ENCODE measurements at regions not wholly inside any gene's neighbourhood (a gene's known extent, or its start where the extent isn't known, plus 50 kb on each side); places are given as distances from the start of the nearest gene placed in this dataset.
"Not testable (repeated sequence)": the region's sequence is repeated elsewhere in the genome, so short reads cannot be mapped to it uniquely, and the experiment has no call there.

DNA sequence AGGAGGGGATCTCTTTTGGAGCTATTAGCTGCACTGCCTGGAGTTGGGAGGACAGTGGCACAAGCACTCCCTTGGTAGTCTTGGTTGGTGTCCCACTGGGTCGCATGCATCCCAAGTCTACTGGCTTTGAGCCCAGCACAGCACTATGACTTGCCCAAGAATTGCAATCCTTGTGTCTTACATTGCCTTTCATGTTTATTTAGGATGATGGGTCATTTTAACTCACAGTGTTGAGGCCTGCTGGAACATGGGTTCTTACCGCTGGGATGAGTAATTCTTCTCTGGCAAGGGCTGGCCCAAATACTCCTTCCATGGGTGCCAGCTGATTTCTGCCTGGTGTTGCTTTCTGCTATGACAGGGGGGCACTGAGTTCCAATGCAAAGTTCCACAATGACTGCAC is 185.5 kb downstream of the TEX13C start:
- DNase-seq (ENCODE audit: low spot score) = no peak

DNA sequence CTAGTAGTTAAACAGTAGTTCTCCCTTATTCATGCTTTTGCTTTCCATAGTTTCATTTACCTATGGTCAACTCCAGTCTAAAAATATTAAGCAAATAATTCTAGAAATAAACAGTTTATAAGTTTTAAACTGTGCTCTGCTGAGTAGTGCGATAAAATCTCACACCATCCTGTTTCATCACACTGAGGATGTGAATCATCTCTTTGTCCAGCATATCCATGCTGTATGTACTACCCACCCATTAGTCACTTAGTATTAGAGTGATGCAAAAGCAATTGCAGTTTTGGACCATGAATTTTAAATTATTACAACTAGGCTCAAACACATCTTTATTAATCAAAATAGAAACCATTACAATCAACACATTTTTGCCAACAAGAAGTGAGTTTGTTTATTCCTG is 187.4 kb downstream of the TEX13C start:
- DNase-seq (ENCODE audit: low spot score) = no peak

DNA sequence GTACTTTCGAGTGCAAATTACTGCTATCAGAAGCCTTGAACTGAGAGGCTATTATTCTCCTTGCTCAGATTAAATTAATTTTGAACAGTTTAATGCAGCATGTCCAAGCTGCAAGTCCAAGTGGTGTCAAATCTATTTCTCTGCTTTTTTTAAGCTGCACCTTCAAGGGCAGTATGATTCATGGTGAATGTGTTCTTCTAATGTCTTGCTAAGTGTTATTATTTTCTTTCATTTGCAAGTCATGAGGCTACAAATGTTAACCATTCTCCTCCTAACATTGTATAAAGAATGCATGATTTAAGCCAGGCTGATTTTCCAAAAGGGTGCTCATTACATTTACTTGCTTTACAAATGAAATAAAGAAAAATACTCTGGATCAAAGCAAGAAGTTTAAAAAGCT is 200.4 kb downstream of the TEX13C start:
- DNase-seq (ENCODE audit: low spot score) = no peak

DNA sequence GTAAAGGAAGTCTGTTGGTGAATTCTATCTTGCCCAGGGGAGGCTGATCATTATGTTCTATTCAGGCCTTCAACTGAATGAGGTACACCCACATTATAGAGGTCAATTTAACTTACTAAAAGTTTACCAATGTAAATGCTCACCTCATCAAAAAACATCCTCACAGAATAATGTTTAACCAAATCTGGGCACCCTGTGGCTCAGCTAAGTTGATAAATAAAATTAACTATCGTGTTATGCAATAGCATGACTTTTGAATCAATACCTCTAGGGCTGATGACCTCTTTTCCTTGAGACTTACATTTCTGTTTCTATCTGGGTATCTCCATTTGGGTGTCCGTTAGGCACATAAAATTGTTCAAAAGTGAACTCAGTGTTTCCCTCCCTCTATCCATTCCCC is 203.1 kb downstream of the TEX13C start:
- DNase-seq (ENCODE audit: low spot score) = no peak

DNA sequence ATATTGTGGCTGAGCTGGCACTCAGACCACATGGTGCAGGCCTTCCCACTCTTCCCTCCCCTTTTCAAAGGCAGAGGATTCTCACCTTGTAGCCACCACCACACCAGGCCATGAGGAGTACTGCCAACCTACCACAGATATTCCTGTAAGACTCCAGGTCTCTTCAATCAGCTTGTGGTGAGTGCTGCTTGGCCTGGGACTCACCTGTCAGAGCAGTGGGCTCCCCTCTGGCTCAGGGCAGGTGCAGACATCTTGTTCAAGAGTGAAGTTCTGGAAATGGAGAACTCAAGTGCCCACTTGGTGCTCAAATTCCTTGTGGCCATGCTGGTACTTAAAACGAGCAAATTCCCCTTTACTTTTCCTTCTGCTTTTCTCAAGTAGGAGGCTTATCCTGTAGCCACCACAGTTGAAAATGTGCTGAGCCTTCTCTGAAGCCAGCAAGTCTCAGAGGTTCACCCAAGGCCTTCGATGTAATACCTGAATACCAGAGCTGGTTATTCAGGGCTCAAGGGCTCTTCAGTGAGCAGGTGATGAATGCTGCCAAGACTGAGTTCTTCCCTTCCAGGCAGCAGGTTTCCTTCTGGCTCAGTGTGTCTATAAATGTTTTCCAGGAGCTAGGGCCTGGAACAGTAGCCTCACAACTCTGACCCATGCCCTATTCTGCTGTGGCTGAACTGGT is 212.9 kb downstream of the TEX13C start:
- no peak for DNase-seq (ENCODE audit: low spot score)

DNA sequence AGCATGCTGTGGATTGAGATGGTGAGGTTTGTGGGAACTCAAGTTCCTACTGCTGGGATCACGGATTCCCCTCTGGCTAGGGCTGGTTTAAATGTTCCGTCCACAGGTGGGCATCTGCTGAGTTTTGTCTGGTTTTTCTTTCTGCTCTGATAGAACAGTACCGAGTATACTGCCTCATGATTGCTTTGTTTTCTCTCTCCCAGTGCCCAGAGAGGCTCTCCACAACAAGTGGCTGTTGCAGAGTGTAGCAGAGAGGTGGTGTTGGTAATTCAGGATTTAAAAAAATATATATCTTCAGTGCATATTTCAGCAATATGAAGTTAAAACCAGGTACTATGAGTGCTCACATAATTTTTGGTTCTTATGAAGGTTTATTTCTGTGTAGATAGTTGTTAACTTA is 213.7 kb downstream of the TEX13C start:
- DNase-seq (ENCODE audit: low spot score) = no peak

DNA sequence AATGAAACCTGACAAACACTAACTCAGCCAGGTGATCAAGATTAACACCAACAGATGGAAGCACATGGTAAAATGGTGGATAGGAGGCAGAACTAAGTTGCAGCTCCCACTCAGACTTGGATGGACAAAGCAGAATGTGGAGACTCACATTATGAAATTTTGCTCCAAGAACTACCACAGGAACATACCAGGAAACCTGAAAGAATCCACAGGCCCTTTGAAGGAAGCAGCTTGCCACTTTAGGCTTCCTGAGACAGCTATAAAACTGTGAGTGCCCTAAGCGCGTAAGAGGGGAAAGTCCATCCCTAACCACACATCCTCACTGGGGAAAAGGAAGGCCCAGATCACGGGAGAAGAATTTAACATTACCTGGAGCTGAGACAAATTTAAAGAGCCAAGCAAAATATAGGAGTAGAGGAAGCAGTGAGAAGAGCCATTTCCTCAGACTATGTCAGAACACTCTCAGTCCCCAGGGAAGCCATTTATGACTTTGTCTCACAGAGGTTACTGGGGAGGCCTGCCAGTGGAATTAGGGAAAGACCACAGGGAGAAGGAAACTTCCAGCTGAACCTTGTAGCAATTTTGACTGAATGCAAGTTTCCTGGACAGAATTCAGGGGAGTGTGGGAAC is 224.5 kb downstream of the TEX13C start:
- no peak for DNase-seq (ENCODE audit: low spot score)

DNA sequence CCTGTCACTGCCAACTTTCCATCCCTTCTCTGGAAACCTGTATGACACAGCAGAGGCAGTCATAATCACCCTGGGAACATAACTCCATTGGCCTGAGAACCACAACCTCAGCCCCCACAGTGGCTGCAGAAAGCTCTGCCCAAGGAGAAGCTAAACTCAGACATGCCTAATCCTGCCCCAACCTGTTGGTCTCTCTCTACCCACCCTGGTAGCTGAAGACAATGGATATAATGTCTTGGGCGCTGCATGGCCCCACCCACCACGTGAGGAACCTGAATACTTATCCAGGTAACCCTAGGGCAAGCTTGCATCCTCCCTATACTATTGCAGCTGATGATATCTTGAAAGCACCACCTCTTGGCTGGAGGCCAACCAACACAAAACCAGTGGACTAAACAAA is 225.2 kb downstream of the TEX13C start:
- DNase-seq (ENCODE audit: low spot score) = no peak

DNA sequence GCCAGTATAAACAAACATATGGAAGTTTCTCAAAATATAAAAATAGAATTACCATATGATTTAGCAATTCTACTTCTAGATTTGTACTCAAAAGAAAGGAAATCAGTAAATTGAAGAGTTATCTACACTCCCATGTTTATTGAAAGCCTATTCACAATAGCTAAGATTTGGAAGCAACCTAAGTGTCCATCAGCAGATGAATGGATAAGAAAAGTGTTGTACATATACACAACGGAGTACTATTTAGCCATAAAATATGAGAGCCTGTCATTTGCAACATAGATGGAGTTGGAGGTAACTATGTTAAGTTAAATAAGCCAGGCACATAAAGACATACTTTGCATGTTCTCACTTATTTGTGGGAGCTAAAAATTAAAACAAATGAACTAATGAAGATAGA is 257.8 kb downstream of the TEX13C start:
- no peak for DNase-seq (ENCODE audit: low spot score)

DNA sequence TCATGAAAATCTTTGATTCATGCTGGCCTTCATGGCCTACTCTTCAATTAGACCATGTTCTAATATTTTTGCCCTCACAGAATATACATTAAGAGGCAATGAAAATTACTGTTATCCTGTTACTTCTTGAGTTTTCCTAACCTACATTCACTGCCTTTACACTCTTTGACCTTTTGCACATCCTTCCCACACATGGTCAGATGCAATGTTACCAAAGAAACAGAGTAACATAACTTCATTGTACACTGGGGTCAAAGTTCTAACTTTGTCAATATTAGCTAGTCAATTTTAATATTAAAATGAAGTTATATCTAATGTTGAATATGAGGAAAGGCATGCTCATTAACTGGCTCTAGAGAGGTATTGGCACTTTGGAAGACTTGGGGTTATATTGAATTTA is 284.8 kb downstream of the TEX13C start:
- no peak for DNase-seq (ENCODE audit: low spot score)

DNA sequence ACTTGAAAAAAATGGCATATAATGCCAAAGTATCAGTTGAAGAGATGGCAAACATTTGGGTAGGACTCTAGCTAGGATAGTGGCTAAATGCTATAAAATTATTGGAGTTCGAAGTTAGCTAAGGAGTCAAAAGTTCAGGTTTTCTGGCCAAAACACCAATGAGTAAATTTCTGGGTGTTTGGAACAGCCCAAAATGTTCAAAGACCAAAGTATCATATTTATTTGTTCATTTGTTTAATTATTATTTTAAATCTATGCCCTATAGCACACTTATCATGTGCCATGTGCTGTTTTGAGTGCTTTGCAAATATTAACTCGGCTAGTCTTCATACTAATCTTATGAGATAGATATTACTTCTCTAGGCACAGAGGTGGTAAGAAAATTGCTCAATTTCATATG is 285.5 kb downstream of the TEX13C start:
- DNase-seq (ENCODE audit: low spot score) = no peak

DNA sequence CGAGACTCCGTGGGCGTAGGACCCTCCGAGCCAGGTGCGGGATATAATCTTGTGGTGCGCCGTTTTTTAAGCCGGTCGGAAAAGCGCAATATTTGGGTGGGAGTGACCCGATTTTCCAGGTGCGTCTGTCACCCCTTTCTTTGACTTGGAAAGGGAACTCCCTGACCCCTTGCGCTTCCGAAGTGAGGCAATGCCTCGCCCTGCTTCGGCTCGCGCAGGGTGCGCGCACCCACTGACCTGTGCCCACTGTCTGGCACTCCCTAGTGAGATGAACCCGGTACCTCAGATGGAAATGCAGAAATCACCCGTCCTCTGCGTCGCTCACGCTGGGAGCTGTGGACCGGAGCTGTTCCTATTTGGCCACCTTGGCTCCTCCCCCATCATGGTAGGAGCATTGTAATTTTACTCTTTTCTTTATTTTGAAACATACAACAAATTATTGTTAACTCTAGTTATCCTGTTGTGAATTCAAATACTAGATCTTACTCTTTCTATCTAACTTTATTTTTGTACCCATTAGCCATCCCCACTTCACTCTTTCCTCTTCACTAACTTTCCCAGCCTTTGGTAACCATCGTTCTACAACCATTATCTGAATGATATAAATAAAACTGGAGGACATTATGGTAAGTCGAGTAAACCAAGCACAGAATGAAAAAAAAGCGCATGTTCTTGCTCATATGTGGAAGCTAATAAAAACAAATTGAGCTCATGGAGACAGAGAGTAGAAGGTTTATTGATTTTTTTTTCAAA is 295.1 kb downstream of the TEX13C start:
- not testable (repeated sequence) for DNase-seq (ENCODE audit: low spot score)

DNA sequence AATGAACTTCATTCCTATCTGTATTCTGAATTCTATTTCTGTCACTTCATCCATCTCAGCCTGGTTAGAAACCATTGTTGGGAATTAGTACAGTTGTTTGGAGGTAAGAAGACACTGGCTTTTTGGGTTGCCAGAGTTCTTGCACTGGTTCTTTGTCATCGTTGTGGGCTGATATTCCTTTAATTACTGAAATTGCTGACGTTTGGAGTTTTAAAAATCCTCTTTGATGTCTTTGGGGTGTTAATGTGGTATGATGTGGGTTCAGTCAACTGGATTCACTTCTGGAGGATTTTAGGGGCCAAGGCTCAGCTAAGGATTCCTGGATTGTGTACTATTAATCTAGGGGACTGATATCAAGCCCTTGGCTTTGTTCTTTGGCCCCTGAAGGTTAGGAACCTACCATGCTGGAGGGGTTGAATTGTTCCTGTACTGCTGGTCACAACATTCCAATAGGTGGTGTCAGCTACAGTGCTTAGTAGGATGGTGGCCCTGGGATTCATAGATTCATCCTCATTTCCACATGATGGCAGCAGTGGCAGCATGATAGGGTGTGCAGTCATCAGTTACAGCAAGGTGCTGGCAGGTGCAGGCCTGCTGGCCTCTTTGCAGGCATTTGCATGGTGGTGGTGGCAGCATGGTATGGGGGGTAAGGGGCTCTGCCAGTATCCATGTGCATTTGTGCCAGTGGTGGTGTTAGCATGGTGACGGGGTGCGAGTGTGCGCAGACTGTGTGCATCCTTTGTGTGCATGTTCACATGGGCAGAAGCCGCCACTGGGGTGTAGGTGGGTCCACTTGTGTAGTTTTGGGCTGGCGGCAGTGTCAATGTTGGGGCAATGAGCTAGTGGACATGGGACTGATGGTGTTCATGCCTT is 301.3 kb downstream of the TEX13C start:
- no peak for DNase-seq (ENCODE audit: low spot score)

DNA sequence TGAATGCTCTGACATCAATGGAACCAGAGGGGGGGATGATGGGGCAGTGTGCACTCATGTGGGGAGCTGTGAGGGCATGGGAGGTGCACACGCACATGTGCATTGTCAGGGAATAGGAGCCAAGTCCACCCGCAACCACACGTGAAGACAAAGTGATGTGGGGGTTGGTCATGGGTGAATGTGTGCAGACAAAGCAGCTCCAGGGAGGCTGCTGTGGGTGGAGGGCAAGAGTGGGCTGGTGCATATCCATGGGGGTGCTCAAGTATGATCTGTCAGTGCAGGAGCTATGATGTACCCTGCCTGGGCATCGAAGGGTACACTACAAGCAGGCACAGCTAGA is 301.9 kb downstream of the TEX13C start:
- DNase-seq (ENCODE audit: low spot score) = no peak

DNA sequence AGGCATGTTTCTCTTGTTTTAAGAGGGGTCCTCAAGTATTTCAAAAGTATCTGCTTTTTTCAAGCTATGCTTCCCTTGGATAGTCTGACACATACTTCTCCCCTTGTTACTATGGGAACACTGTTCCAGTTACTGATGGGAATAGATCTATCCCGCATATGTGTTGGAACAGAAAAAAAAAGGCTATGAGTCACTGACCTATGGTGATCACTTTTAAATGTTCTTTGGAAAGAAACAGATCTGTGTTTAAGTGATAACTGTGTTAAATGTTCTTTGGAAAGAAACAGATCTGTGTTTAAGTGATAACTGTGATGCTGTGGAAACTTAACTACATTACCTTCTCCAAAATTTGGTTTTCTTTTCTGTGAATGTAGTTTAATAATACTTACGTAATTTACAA is 303.2 kb downstream of the TEX13C start:
- no peak for DNase-seq (ENCODE audit: low spot score)

DNA sequence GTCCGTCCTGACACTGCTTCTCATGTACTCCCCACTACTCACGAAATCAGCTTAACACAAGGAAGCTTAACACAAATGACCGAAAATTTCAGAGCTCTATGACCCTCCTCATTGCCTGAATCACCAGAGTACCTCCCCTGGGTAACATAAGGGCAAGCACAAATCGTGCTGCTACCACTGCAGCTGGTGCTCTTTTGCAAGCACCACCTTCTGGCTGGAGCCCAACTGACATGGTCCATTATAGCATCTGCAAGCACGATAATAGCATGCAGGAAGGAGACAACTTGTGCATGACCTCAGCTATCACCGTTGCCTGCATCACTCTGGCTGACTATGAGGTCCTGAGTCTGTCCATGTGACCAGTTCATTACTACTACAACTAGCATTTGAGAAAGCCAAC is 308.0 kb downstream of the TEX13C start:
- DNase-seq (ENCODE audit: low spot score) = no peak

DNA sequence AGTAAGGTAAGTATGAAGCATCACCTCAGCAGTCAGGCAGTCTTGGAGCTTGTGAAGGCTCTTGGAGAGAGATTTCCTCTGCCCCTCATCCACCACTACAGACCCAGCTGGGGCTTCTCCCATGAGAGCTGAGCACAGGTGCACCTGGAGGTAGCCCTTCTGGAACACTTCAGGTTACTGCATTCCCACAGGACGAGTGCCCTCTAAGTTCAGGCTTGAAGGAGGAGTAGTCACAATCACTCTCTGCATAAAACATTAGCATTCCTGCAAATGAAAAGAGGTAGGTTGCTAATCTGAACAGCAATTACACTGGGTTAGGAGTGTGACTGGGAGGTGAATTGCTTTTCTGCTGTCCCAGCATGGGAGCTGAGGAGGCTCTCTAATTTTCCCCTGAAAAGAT is 308.8 kb downstream of the TEX13C start:
- DNase-seq (ENCODE audit: low spot score) = no peak

DNA sequence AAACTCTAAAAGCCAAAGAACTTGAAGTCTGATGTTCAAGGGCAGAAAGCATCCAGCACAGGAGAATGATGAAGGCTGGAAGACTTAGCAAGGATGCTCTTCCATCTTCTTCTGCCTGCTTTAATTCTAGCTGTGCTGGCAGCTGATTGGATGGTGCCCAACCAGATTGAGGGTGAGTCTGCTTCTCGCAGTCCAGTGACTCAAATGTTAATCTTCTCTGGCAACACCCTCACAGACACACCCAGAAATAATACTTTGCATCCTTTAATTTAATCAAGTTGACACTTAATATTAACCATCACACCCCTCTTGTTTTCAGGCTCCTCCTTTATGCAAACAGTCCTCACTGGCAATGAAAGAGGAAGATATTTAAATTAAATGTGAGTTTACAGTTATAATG is 321.7 kb downstream of the TEX13C start:
- DNase-seq (ENCODE audit: low spot score) = no peak

DNA sequence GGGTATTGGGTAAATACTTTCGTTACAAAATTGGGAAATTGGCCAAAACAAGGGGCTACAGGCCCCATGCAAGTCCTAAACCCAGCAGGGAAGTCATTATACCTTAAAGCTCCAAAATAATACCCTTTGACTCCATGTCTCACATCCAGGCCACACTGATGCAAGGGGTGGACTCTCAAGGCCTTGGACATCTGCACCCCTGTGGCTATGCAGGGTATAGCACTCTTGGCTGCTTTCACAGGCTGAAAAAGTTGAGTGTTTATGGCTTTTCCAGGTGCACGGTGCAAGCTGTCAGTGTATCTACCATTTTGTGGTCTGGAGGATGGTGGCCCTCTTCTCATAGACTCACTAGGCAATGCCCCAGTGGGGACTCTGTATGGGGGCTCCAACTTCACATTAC is 326.5 kb downstream of the TEX13C start:
- DNase-seq (ENCODE audit: low spot score) = no peak

DNA sequence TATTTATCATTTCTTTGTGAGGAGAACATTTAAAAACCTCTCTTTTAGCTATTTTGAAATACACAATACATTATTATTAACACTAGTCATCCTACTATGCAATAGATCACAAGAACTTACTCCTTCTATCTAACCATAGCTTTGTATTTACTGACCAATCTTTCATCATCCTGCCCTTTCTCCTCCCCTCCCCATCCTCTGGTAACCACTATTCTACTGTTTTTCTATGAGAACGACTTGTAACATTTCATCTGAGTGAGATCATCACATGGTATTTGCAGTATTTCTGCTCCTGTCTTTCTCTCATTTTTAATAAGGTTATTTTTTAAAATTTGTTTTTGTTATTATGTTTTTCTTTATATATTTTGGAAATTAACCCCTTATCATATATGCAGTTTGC is 331.8 kb downstream of the TEX13C start:
- no peak for DNase-seq (ENCODE audit: low spot score)

DNA sequence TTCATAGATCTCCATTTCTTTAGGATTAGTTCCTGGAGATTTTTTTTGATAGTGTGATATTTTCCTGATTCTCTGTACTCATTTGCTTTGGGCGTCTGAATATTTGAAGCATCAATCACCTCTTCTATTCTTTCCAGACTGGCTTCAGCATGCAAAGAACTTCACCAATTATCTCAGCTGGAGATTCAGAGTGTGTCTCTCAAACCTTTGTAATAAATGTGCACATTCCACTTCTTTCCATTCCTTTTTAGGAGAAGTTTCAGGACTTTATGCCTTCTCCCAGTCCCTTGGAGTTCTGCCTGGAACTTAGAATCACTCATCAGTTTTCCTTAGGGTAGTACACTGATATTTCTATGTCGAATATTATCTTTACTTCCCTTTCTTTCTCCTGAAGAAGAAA is 334.8 kb downstream of the TEX13C start:
- no peak for DNase-seq (ENCODE audit: low spot score)

DNA sequence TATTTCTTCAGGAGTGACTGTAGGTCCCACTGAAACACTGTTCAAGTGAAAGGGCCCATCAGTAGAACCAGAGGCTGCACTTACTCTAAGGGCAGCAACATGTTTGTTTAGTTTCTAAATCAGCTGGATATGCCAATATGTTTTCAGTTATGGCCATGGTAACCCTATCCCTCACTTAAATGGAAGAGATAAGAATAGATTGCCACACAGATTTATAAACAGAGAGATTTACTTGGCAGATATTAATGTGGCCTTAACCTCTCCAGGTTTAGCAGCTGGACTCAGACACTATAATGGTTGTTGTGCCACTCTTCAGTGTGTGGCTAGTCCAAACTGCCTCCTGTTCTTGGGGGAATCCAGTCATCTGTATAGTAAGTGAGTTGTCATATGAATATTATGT is 354.1 kb downstream of the TEX13C start:
- DNase-seq (ENCODE audit: low spot score) = no peak

DNA sequence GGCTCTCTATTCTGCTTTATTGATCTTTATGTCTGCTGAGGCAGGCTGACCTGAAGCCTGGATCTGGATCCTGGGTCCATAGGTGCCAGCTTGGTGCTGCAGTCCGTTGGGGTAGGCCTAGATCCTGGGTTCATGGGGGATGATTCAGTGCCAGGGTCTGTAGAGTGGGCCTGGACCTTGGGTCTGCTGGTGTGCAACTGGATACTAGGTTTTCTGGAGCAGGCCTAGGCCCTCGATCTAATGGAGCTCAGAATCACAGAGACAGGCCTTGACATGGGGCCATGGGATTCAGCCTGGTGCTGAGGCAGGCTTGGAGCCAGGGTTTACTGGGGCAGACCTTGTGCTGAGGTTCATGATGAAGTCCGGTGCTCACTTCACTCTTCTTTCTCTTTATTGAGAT is 358.6 kb downstream of the TEX13C start:
- no peak for DNase-seq (ENCODE audit: low spot score)
